Epithelial cell of proximal tubule (primary cell): ENCODE measurements at regions not wholly inside any gene's neighbourhood (a gene's known extent, or its start where the extent isn't known, plus 50 kb on each side); places are given as distances from the start of the nearest gene placed in this dataset.

ENCODE experiments used
- DNase-seq: peaks from one replicate; pipeline ENCODE4 v3.0.0-alpha.2; 2011; ENCODE audit warnings: low read depth
- H3K4me3 ChIP-seq: 2 replicates; pipeline ENCODE4 v1.5.1; 2011; ENCODE audit warnings: low read depth, mild to moderate bottlenecking, low read length
- TF ChIP-seq, protein P1 (sequence below): conservative IDR thresholded peaks from 2 replicates; pipeline ENCODE4 v1.5.1; 2012; ENCODE audit warnings: low read depth, mild to moderate bottlenecking, low read length

DNA sequence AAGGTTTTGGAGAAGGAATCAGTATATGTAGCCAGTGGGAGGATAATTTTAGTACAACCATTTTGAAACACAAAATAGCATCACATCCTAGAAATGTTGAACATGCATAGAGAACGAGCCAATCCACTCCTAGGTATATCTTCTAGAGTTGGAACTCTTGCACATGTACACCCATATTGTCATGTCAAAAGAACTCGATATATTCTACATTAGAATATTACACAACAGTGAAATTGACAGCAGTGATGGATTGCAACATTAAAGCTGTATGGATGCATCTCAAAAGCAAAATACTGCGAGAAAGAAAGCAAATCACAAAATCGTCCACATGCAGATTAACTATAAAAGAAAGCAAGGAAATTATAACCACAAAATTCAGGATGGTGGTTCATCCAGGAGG is 159.3 kb upstream of the NEBL start:
- TF ChIP-seq, protein P1, sequence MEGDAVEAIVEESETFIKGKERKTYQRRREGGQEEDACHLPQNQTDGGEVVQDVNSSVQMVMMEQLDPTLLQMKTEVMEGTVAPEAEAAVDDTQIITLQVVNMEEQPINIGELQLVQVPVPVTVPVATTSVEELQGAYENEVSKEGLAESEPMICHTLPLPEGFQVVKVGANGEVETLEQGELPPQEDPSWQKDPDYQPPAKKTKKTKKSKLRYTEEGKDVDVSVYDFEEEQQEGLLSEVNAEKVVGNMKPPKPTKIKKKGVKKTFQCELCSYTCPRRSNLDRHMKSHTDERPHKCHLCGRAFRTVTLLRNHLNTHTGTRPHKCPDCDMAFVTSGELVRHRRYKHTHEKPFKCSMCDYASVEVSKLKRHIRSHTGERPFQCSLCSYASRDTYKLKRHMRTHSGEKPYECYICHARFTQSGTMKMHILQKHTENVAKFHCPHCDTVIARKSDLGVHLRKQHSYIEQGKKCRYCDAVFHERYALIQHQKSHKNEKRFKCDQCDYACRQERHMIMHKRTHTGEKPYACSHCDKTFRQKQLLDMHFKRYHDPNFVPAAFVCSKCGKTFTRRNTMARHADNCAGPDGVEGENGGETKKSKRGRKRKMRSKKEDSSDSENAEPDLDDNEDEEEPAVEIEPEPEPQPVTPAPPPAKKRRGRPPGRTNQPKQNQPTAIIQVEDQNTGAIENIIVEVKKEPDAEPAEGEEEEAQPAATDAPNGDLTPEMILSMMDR = no peak
- DNase-seq = no peak
- no peak overlapping the region for H3K4me3 ChIP-seq

- TF ChIP-seq, protein P1 = no peak
- no peak for DNase-seq
- H3K4me3 ChIP-seq = no peak overlapping the region
These were observed 158.4 kb upstream of the NEBL start for GRCh38 chr10:21055339-21056135.

- TF ChIP-seq, protein P1 = no peak
- DNase-seq = no peak
- no peak overlapping the region for H3K4me3 ChIP-seq
These were observed 157.0 kb upstream of the NEBL start for GRCh38 chr10:21053953-21054690.

DNA sequence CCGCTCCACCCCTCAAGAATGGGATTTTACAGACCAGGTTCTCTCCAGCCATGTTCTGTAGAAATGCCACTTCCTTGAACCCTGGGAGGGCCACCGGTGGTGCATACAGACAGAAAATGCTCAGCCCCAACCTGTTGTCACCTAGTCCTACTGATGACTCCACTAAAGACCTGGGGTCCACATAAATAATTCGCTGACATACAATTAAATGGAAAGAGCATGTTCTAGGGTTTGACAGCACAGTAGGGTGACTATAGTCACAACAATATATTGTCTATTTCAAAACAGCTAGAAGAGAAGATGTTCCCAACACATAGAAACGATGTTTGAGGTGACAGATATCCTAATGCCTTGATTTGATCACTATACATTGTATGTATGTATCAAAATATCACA is 155.6 kb upstream of the NEBL start:
- DNase-seq = no peak
- H3K4me3 ChIP-seq = no peak overlapping the region
- TF ChIP-seq, protein P1 = no peak

DNA sequence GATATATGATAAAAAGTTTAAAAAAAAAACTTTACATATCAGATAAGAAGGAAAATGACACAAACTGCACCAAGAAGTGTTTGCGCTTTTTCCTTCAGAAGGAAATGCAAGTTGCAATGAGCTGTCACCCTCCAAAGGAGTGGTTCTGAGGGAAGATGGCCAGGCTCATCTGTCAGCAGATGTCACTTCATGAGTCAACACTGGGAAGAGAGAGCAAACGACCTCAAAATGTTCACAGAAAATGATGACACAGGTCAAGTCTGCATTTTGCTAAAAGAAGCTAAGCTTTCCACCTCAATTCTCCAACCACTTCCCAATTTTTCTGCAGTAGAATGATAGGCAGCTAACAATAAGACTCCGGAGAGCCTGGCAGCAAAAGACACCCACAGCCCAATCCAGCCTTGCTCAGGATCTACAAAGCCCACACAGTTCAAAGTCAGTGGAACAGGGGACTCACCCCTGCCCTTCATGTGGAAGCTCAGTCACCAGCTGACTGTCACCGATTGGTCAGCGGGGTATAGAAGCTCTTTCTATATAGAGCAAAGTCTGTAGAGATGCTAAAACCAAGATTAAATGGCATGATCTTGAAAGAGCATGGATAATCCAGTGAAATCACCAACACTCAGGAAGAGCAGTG is 155.1 kb upstream of the NEBL start:
- no peak overlapping the region for H3K4me3 ChIP-seq
- TF ChIP-seq, protein P1 = no peak
- no peak for DNase-seq

GRCh38 chr10:21049482-21049881 is 152.4 kb upstream of the NEBL start:
- TF ChIP-seq, protein P1 = no peak
- no peak overlapping the region for H3K4me3 ChIP-seq
- no peak for DNase-seq
